Endodermal cell (in vitro differentiated cells): ENCODE measurements at regions not wholly inside any gene's neighbourhood (a gene's known extent, or its start where the extent isn't known, plus 50 kb on each side); places are given as distances from the start of the nearest gene placed in this dataset.
"Not testable (repeated sequence)": the region's sequence is repeated elsewhere in the genome, so short reads cannot be mapped to it uniquely, and the experiment has no call there.

Experiments
- DNase-seq: peaks from one replicate; pipeline ENCODE4 v3.0.0-alpha.2; 2017
- H3K27ac ChIP-seq: 2 replicates; pipeline ENCODE4 v1.5.1; 2013; ENCODE audit warnings: mild to moderate bottlenecking, low read depth, low read length, moderate library complexity
- H3K27me3 ChIP-seq: 2 replicates; pipeline ENCODE4 v1.6.1; 2013; ENCODE audit warnings: mild to moderate bottlenecking, low read length, moderate library complexity; ENCODE audit not compliant: insufficient read depth, control insufficient read depth, poor library complexity, severe bottlenecking
- H3K36me3 ChIP-seq: 2 replicates; pipeline ENCODE4 v1.7.0; 2013; ENCODE audit warnings: mild to moderate bottlenecking, low read length, moderate library complexity; ENCODE audit not compliant: control insufficient read depth, insufficient read depth
- H3K4me1 ChIP-seq: one replicate; pipeline ENCODE4 v1.7.0; 2013; ENCODE audit warnings: low read length; ENCODE audit not compliant: control insufficient read depth, insufficient read depth
- H3K4me3 ChIP-seq: 2 replicates; pipeline ENCODE4 v1.5.1; 2013; ENCODE audit warnings: mild to moderate bottlenecking, low read length, moderate library complexity
- H3K9ac ChIP-seq: 2 replicates; pipeline ENCODE4 v1.6.1; 2013; ENCODE audit warnings: mild to moderate bottlenecking, low read length, moderate library complexity; ENCODE audit not compliant: poor library complexity, severe bottlenecking; ENCODE audit errors: extremely low read depth
- H3K9me3 ChIP-seq: 2 replicates; pipeline ENCODE4 v1.6.1; 2013; ENCODE audit warnings: mild to moderate bottlenecking, low read length, moderate library complexity; ENCODE audit not compliant: control insufficient read depth
- H3K27ac Mint-ChIP-seq: 2 replicates; pipeline ENCODE4 v1.8.0; 2020; ENCODE audit warnings: mixed read lengths
- H3K27me3 Mint-ChIP-seq: 2 replicates; pipeline ENCODE4 v1.8.0; 2021; ENCODE audit warnings: mild to moderate bottlenecking, mixed read lengths; ENCODE audit not compliant: insufficient read depth
- H3K36me3 Mint-ChIP-seq: 2 replicates; pipeline ENCODE4 v1.8.0; 2020; ENCODE audit warnings: low read depth, mixed read lengths
- H3K4me1 Mint-ChIP-seq: 2 replicates; pipeline ENCODE4 v1.8.0; 2020; ENCODE audit warnings: mixed read lengths
- H3K4me3 Mint-ChIP-seq: 2 replicates; pipeline ENCODE4 v1.8.0; 2020; ENCODE audit warnings: mild to moderate bottlenecking, moderate library complexity, mixed read lengths
- H3K9me3 Mint-ChIP-seq: 2 replicates; pipeline ENCODE4 v1.8.0; 2020; ENCODE audit warnings: mild to moderate bottlenecking, mixed read lengths
- WGBS, 2 experiments: methylation state at CpG; one replicate each; pipeline versions ENCODE4 v1.1.5 to v1.1.7; 2013; ENCODE audit warnings: missing lambda C conversion rate in 2 of 2, mixed read lengths in 1 of 2; ENCODE audit not compliant: insufficient coverage in 1 of 2, insufficient read length in 1 of 2; 5-methylcytosine and 5-hydroxymethylcytosine counted together
- TF ChIP-seq, protein P1 (sequence below): fragments of 200-600 bp; sonication (generic); conservative IDR thresholded peaks from 2 replicates; pipeline ENCODE4 v1.5.0; 2021; ENCODE audit warnings: antibody characterized with exemption, mild to moderate bottlenecking

DNA sequence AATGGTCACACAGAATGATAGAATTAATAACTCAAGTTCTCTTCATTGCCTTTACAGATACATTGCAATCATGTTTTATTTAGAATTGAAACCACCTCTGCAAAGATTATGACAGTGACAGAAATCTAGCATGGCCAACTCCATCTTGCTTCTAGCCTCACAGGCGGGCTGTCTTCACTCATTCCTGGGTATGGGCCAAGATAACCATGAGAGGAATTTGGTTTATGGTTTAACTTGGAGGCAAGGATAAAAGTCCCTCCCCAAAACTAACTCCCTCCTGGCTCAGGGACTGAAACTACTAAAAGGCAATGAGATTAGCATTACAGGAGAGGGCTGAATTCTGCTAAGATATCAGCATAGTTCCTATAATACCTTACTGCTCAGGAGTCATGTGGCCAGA lies 95.2 kb upstream of the CST7 start:
- TF ChIP-seq, protein P1, sequence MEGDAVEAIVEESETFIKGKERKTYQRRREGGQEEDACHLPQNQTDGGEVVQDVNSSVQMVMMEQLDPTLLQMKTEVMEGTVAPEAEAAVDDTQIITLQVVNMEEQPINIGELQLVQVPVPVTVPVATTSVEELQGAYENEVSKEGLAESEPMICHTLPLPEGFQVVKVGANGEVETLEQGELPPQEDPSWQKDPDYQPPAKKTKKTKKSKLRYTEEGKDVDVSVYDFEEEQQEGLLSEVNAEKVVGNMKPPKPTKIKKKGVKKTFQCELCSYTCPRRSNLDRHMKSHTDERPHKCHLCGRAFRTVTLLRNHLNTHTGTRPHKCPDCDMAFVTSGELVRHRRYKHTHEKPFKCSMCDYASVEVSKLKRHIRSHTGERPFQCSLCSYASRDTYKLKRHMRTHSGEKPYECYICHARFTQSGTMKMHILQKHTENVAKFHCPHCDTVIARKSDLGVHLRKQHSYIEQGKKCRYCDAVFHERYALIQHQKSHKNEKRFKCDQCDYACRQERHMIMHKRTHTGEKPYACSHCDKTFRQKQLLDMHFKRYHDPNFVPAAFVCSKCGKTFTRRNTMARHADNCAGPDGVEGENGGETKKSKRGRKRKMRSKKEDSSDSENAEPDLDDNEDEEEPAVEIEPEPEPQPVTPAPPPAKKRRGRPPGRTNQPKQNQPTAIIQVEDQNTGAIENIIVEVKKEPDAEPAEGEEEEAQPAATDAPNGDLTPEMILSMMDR = no peak
- peaks cover 2% of the 10 kb centered on the region for H3K27me3 Mint-ChIP-seq
- Histone ChIP-seq H3K36me3 (no peaks in the 10 kb centered on the region), H3K27ac (no peak overlapping the region), H3K9ac (no peak overlapping the region), H3K4me3 (peak overlapping the region; percentile 62), H3K9me3 (peaks cover 47% of the 10 kb centered on the region), H3K4me1 (no peaks in the 10 kb centered on the region), H3K27me3 (no peaks in the 10 kb centered on the region)
- DNase-seq = no peak
- no peaks in the 10 kb centered on the region for H3K4me1 Mint-ChIP-seq
- peaks cover 67% of the 10 kb centered on the region for H3K9me3 Mint-ChIP-seq
- H3K27ac Mint-ChIP-seq = no peak overlapping the region
- H3K36me3 Mint-ChIP-seq = no peaks in the 10 kb centered on the region
- WGBS, 2 experiments = 100% methylated on average over 1 of the region's 1 CpG; no CpG with 5 or more reads in 1 of the 2 experiments
- no peak overlapping the region for H3K4me3 Mint-ChIP-seq

DNA sequence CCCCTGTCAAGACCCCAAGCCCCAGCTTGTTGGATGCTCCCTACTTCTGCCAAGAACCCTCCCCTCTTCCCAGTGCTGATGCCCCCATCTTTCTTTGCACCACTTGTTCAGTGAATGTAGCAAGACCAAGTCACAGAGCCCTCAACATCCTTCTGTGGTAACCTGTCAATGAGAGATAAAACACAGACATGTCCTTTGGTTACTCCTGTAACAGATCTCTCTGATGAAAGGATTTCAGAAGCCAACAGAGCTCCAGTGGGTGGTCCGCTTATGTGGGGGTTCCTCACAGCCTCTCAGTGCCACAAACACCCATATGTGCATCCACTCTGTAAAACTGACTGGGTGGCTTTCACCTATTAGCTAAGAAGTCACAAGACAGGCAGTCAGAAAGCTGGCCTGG lies 93.2 kb upstream of the CST7 start:
- H3K9me3 ChIP-seq = peaks cover 47% of the 10 kb centered on the region
- no peak overlapping the region for H3K27ac Mint-ChIP-seq
- peaks cover 73% of the 10 kb centered on the region for H3K9me3 Mint-ChIP-seq
- no peaks in the 10 kb centered on the region for H3K36me3 ChIP-seq
- H3K9ac ChIP-seq = no peak overlapping the region
- no peaks in the 10 kb centered on the region for H3K27me3 ChIP-seq
- H3K27me3 Mint-ChIP-seq = no peaks in the 10 kb centered on the region
- peak overlapping the region; percentile 19 for H3K4me3 ChIP-seq
- no peak for DNase-seq
- WGBS, 2 experiments = 88 to 100% methylated on average over 1 of the region's 1 CpG
- H3K4me3 Mint-ChIP-seq = no peak overlapping the region
- H3K4me1 Mint-ChIP-seq = no peaks in the 10 kb centered on the region
- peaks cover 2% of the 10 kb centered on the region for H3K36me3 Mint-ChIP-seq
- H3K4me1 ChIP-seq = no peaks in the 10 kb centered on the region
- TF ChIP-seq, protein P1 = no peak
- H3K27ac ChIP-seq = no peak overlapping the region

- WGBS, 2 experiments = 84 to 96% methylated on average over 6 to 9 of the region's 9 CpGs
- H3K27me3 Mint-ChIP-seq, H3K9ac ChIP-seq, H3K4me1 Mint-ChIP-seq, H3K4me1 ChIP-seq, H3K27me3 ChIP-seq, H3K27ac Mint-ChIP-seq, H3K4me3 Mint-ChIP-seq, DNase-seq, H3K4me3 ChIP-seq, H3K27ac ChIP-seq, H3K36me3 Mint-ChIP-seq, H3K36me3 ChIP-seq: not testable (repeated sequence)
- peaks cover 64% of the 10 kb centered on the region for H3K9me3 Mint-ChIP-seq
- peaks cover 47% of the 10 kb centered on the region for H3K9me3 ChIP-seq
Observed at GRCh38 chr20:24858500-24858899, 90.6 kb upstream of the CST7 start.

DNA sequence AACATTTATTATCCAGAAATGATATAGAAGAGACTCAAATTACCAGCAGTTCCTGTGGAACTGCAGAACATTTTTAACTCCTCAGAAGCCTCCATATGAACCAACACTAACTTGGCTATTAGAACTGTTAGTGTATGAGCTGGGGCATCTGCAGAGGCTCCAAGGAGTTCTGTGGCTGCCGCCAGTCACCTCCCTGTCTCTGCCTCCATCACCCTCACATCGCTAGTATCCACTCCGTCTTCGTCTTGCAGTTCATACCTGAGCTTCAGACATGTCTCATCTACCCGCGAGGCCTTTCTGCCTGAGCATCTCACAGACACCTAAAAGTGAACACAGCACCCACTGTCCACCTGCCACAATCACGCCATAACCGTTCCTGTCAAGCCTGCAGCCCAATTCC lies 89.5 kb upstream of the CST7 start:
- peaks cover 67% of the 10 kb centered on the region for H3K9me3 Mint-ChIP-seq
- Histone ChIP-seq H3K4me3 (no peak overlapping the region), H3K4me1 (no peaks in the 10 kb centered on the region), H3K27me3 (no peaks in the 10 kb centered on the region), H3K9ac (no peak overlapping the region), H3K36me3 (no peaks in the 10 kb centered on the region), H3K9me3 (peaks cover 44% of the 10 kb centered on the region), H3K27ac (no peak overlapping the region)
- H3K4me3 Mint-ChIP-seq = no peak overlapping the region
- no peak for DNase-seq
- H3K4me1 Mint-ChIP-seq = no peaks in the 10 kb centered on the region
- peaks cover 2% of the 10 kb centered on the region for H3K36me3 Mint-ChIP-seq
- 93 to 100% methylated on average over 2 to 8 of the region's 8 CpGs for WGBS, 2 experiments
- H3K27ac Mint-ChIP-seq = no peak overlapping the region
- no peaks in the 10 kb centered on the region for H3K27me3 Mint-ChIP-seq
- TF ChIP-seq, protein P1 = no peak
